ENCODE measurements at regions not wholly inside any gene's neighbourhood (a gene's known extent, or its start where the extent isn't known, plus 50 kb on each side); places are given as distances from the start of the nearest gene placed in this dataset.

GRCh38 chr2:121969766-121970639 is 214.6 kb downstream of the TSN start:
- DNase-seq = no peak

GRCh38 chr2:121972203-121972602 is 216.8 kb downstream of the TSN start:
- no peak for DNase-seq

GRCh38 chr2:121974897-121975661 is 219.6 kb downstream of the TSN start:
- peak; percentile 88 for DNase-seq

GRCh38 chr2:121976926-121977325 is 221.5 kb downstream of the TSN start:
- DNase-seq = no peak

GRCh38 chr2:121977326-121977725 is 221.9 kb downstream of the TSN start:
- DNase-seq = no peak

GRCh38 chr2:121992700-121993099 is 237.2 kb downstream of the TSN start:
- DNase-seq = no peak

GRCh38 chr2:121993682-121994081 is 238.2 kb downstream of the TSN start:
- no peak for DNase-seq

- DNase-seq = no peak
Observed at GRCh38 chr2:121994238-121995206, 239.1 kb downstream of the TSN start.

- no peak for DNase-seq
Observed at GRCh38 chr2:121998751-121999150, 243.3 kb downstream of the TSN start.

- DNase-seq = peak; percentile 9
Observed at GRCh38 chr2:121999264-121999663, 243.8 kb downstream of the TSN start.

GRCh38 chr2:122000556-122001340 is 245.3 kb downstream of the TSN start:
- DNase-seq = no peak

- no peak for DNase-seq
Observed at GRCh38 chr2:122001441-122001874, 246.0 kb downstream of the TSN start.

GRCh38 chr2:122003196-122003940 is 247.9 kb downstream of the TSN start:
- DNase-seq = no peak

GRCh38 chr2:122007126-122007525 is 251.7 kb downstream of the TSN start:
- no peak for DNase-seq

- DNase-seq = no peak
Observed at GRCh38 chr2:122007577-122007976, 252.1 kb downstream of the TSN start.

GRCh38 chr2:122009561-122009960 is 254.1 kb downstream of the TSN start:
- DNase-seq = no peak

GRCh38 chr2:122011493-122012270 is 256.2 kb downstream of the TSN start:
- no peak for DNase-seq

- no peak for DNase-seq
Observed at GRCh38 chr2:122018736-122019135, 263.3 kb downstream of the TSN start.

- DNase-seq = no peak
Observed at GRCh38 chr2:122019724-122020123, 264.3 kb downstream of the TSN start.

- DNase-seq = no peak
Observed at GRCh38 chr2:122020377-122020776, 264.9 kb downstream of the TSN start.

Data from RPMI8226 (cell line).